ENCODE measurements at regions not wholly inside any gene's neighbourhood (a gene's known extent, or its start where the extent isn't known, plus 50 kb on each side); places are given as distances from the start of the nearest gene placed in this dataset.
A peak's percentile ranks its signal among the peaks of the same experiment; 100 is the strongest.

GRCh38 chr20:24406251-24406650, 63.2 kb upstream of the SYNDIG1 start:
- no peak overlapping the region for H3K4me3 ChIP-seq (ENCODE audit: low read depth, low read length)
- DNase-seq (ENCODE audit: low read depth, low spot score) = no peak

GRCh38 chr20:24405810-24406209, 63.6 kb upstream of the SYNDIG1 start:
- DNase-seq (ENCODE audit: low read depth, low spot score) = peak; percentile 47
- in situ Hi-C loops (cut with HindIII; ENCODE audit: low sequenced_read_pairs) = no loop called here
- TF ChIP-seq CTCF (IDR thresholded peaks at IDR 0.05; ENCODE audit: low read depth, low read length) = no peak
- no peak overlapping the region for H3K4me3 ChIP-seq (ENCODE audit: low read depth, low read length)

More at GRCh38 chr20:24406251-24406650, 63.2 kb upstream of the SYNDIG1 start:
- in situ Hi-C loops (cut with HindIII; ENCODE audit: low sequenced_read_pairs) = no loop called here
- TF ChIP-seq CTCF (IDR thresholded peaks at IDR 0.05; ENCODE audit: low read depth, low read length) = no peak

- in situ Hi-C loops (cut with HindIII; ENCODE audit: low sequenced_read_pairs) = no loop called here
- no peak for DNase-seq (ENCODE audit: low read depth, low spot score)
- no peak for TF ChIP-seq CTCF (IDR thresholded peaks at IDR 0.05; ENCODE audit: low read depth, low read length)
- H3K4me3 ChIP-seq (ENCODE audit: low read depth, low read length) = no peak overlapping the region
Measured at GRCh38 chr20:24403406-24403805, 66.0 kb upstream of the SYNDIG1 start.

GRCh38 chr20:24402188-24402587, 67.2 kb upstream of the SYNDIG1 start:
- no peak for DNase-seq (ENCODE audit: low read depth, low spot score)
- H3K4me3 ChIP-seq (ENCODE audit: low read depth, low read length) = no peak overlapping the region
- no peak for TF ChIP-seq CTCF (IDR thresholded peaks at IDR 0.05; ENCODE audit: low read depth, low read length)
- in situ Hi-C loops (cut with HindIII; ENCODE audit: low sequenced_read_pairs) = no loop called here

- H3K4me3 ChIP-seq (ENCODE audit: low read depth, low read length) = no peak overlapping the region
Measured at GRCh38 chr20:24395151-24395550, 74.3 kb upstream of the SYNDIG1 start.

GRCh38 chr20:24393903-24394302, 75.5 kb upstream of the SYNDIG1 start:
- no peak overlapping the region for H3K4me3 ChIP-seq (ENCODE audit: low read depth, low read length)
- no peak for TF ChIP-seq CTCF (IDR thresholded peaks at IDR 0.05; ENCODE audit: low read depth, low read length)
- in situ Hi-C loops (cut with HindIII; ENCODE audit: low sequenced_read_pairs) = no loop called here
- DNase-seq (ENCODE audit: low read depth, low spot score) = no peak

More at GRCh38 chr20:24395151-24395550, 74.3 kb upstream of the SYNDIG1 start:
- in situ Hi-C loops (cut with HindIII; ENCODE audit: low sequenced_read_pairs) = no loop called here
- no peak for TF ChIP-seq CTCF (IDR thresholded peaks at IDR 0.05; ENCODE audit: low read depth, low read length)
- no peak for DNase-seq (ENCODE audit: low read depth, low spot score)

- TF ChIP-seq CTCF (IDR thresholded peaks at IDR 0.05; ENCODE audit: low read depth, low read length) = no peak
- no peak for DNase-seq (ENCODE audit: low read depth, low spot score)
- in situ Hi-C loops (cut with HindIII; ENCODE audit: low sequenced_read_pairs) = no loop called here
- H3K4me3 ChIP-seq (ENCODE audit: low read depth, low read length) = no peak overlapping the region
Measured at GRCh38 chr20:24392612-24393011, 76.8 kb upstream of the SYNDIG1 start.
